Breast epithelium (tissue), 3 donors: ENCODE measurements at regions not wholly inside any gene's neighbourhood (a gene's known extent, or its start where the extent isn't known, plus 50 kb on each side); places are given as distances from the start of the nearest gene placed in this dataset.

Experiments used
- POLR2A ChIP-seq: fragments of 450-650 bp; IDR thresholded peaks from one replicate; pipeline ENCODE4 v1.6.1; 2016; ENCODE audit warnings: antibody characterized with exemption, mild to moderate bottlenecking, moderate library complexity
- POLR2AphosphoS5 ChIP-seq, 3 donors: sonication (generic); formaldehyde crosslinking; IDR thresholded peaks; one replicate each; pipeline ENCODE4 v1.6.1; 2017; ENCODE audit warnings: antibody characterized with exemption in 3 of 3
- TF ChIP-seq, protein P1 (sequence below), 3 donors: fragments of 450-650 bp; IDR thresholded peaks; one replicate each; pipeline ENCODE4 v1.5.1; 2016 to 2017; ENCODE audit warnings: antibody characterized with exemption in 3 of 3, mild to moderate bottlenecking in 3 of 3, moderate library complexity in 3 of 3

GRCh38 chr7:47709051-47709450, 127.1 kb upstream of the TNS3 start:
- TF ChIP-seq, protein P1, sequence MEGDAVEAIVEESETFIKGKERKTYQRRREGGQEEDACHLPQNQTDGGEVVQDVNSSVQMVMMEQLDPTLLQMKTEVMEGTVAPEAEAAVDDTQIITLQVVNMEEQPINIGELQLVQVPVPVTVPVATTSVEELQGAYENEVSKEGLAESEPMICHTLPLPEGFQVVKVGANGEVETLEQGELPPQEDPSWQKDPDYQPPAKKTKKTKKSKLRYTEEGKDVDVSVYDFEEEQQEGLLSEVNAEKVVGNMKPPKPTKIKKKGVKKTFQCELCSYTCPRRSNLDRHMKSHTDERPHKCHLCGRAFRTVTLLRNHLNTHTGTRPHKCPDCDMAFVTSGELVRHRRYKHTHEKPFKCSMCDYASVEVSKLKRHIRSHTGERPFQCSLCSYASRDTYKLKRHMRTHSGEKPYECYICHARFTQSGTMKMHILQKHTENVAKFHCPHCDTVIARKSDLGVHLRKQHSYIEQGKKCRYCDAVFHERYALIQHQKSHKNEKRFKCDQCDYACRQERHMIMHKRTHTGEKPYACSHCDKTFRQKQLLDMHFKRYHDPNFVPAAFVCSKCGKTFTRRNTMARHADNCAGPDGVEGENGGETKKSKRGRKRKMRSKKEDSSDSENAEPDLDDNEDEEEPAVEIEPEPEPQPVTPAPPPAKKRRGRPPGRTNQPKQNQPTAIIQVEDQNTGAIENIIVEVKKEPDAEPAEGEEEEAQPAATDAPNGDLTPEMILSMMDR (IDR thresholded peaks at IDR 0.05) = no peak
- TF ChIP-seq POLR2AphosphoS5 (IDR thresholded peaks at IDR 0.05) = no peak
- no peak for TF ChIP-seq POLR2A
